Psoas muscle (tissue), 7 donors: ENCODE measurements at regions not wholly inside any gene's neighbourhood (a gene's known extent, or its start where the extent isn't known, plus 50 kb on each side); places are given as distances from the start of the nearest gene placed in this dataset.

ENCODE experiments used
- ATAC-seq, 4 donors: fragments of 200-7000 bp; cut with Tn5 transposase; one replicate each; pipeline ENCODE4 v1.9.1; 2020; ENCODE audit warnings: moderate library complexity in 3 of 4, mild to moderate bottlenecking in 2 of 4
- DNase-seq, 2 donors: peaks; one replicate each; pipeline ENCODE4 v3.0.0-alpha.2; 2020
- H3K27ac ChIP-seq: fragments of 200-600 bp; one replicate; pipeline ENCODE4 v1.8.0; 2022
- H3K27me3 ChIP-seq, 3 donors: fragments of 200-600 bp in 1 of 3; one replicate each; pipeline versions ENCODE4 v1.6.1 to v1.8.0; 2013 to 2022; ENCODE audit warnings: low read length in 2 of 3, mild to moderate bottlenecking in 2 of 3, moderate library complexity in 1 of 3; ENCODE audit not compliant: insufficient read depth in 3 of 3
- H3K36me3 ChIP-seq, 2 donors: fragments of 200-600 bp in 1 of 2; one replicate each; pipeline versions ENCODE4 v1.6.1 to v1.8.0; 2013 to 2022; ENCODE audit warnings: low read depth in 1 of 2, mild to moderate bottlenecking in 1 of 2, moderate library complexity in 1 of 2; ENCODE audit not compliant: insufficient read depth in 1 of 2
- H3K4me1 ChIP-seq: fragments of 200-600 bp; one replicate; pipeline ENCODE4 v1.8.0; 2022
- H3K4me3 ChIP-seq: fragments of 200-600 bp; one replicate; pipeline ENCODE4 v1.8.0; 2022; ENCODE audit warnings: mild to moderate bottlenecking
- H3K9me3 ChIP-seq: fragments of 200-600 bp; one replicate; pipeline ENCODE4 v1.8.0; 2022
- WGBS, 3 donors: extraction: QIAGEN DNeasy Blood & Tissue Kit; methylation state at CpG; one replicate each; pipeline versions ENCODE4 v1.1.6 to v1.1.7; 2013; 5-methylcytosine and 5-hydroxymethylcytosine counted together
- intact Hi-C, 2 donors: fragments of 100-400 bp; cut with DNase I; formaldehyde crosslinking; loops; one replicate each; pipeline versions ENCODE4 v1.11.0 to v1.14.2; 2022
- TF ChIP-seq, protein P1 (sequence below): fragments of 200-600 bp; IDR thresholded peaks from one replicate; pipeline ENCODE4 v1.8.0; 2022; ENCODE audit warnings: antibody characterized with exemption
- donor health status: healthy with polysubstance abuse.
- donor health status: DM: no; HTN: no; CAD: no; lungs with moderate emphysema.
- donor health status: Bipolar disorder and iron deficiency.
- donor health status: healthy.
- donor health status: DM: yes; HTN: yes; CAD: no.
- donor health status: DM: no; HTN: no; CAD: no.
- donor health status: DM: yes; HTN: yes; CAD: no.

- no peak overlapping the region for H3K27ac ChIP-seq
- no peak for ATAC-seq
- intact Hi-C loops: no loop called here
- TF ChIP-seq, protein P1, sequence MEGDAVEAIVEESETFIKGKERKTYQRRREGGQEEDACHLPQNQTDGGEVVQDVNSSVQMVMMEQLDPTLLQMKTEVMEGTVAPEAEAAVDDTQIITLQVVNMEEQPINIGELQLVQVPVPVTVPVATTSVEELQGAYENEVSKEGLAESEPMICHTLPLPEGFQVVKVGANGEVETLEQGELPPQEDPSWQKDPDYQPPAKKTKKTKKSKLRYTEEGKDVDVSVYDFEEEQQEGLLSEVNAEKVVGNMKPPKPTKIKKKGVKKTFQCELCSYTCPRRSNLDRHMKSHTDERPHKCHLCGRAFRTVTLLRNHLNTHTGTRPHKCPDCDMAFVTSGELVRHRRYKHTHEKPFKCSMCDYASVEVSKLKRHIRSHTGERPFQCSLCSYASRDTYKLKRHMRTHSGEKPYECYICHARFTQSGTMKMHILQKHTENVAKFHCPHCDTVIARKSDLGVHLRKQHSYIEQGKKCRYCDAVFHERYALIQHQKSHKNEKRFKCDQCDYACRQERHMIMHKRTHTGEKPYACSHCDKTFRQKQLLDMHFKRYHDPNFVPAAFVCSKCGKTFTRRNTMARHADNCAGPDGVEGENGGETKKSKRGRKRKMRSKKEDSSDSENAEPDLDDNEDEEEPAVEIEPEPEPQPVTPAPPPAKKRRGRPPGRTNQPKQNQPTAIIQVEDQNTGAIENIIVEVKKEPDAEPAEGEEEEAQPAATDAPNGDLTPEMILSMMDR: no peak
- no peaks in the 10 kb centered on the region for H3K4me1 ChIP-seq
- H3K27me3 ChIP-seq: no peaks in the 10 kb centered on the region
- DNase-seq: no peak
- no peak overlapping the region for H3K4me3 ChIP-seq
- H3K36me3 ChIP-seq: no peaks in the 10 kb centered on the region
- H3K9me3 ChIP-seq: peaks cover 13% of the 10 kb centered on the region
These were observed 393.2 kb upstream of the SPAG17 start for GRCh38 chr1:118578276-118578675.

GRCh38 chr1:118575060-118575459 lies 390.0 kb upstream of the SPAG17 start:
- no peak overlapping the region for H3K27ac ChIP-seq

DNA sequence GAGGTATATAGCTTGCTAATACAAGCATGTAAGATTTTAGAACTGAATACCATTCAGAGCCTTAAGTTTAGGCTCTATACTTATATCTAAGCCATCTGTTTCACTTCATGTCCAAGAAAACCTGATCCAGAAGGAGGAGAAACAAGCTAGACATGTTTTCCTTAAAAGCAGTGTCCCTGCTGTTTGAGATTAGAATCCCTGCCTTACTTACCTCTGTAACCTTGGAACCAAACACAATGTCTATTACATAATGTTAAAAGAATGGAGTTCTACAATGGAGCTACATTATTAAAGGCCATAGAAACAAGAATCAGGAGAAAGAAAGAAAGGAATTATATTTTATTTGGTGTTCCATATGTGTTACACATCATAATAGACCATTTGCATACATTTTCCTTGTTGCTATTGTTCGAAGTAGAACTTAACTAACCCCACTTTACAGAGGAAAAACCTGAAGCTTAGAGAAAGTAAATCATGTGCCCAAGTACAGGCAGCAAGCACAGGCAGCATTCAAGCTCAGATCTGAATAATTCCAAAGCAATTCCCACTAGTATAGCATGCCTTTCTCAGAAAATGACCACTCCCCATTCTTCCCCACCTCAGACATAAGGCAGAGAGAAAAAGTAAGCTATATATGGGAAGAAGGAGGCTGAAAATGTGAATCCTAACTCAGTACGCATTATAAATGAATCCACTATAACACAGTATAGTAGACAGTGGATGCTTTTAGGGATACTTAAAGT lies 380.1 kb upstream of the SPAG17 start:
- no peaks in the 10 kb centered on the region for H3K36me3 ChIP-seq
- no peak overlapping the region for H3K4me3 ChIP-seq
- no peak for ATAC-seq
- H3K4me1 ChIP-seq: no peaks in the 10 kb centered on the region
- H3K27ac ChIP-seq: no peak overlapping the region
- H3K9me3 ChIP-seq: no peaks in the 10 kb centered on the region
- TF ChIP-seq, protein P1: no peak
- 82 to 94% (median 90%) methylated on average over 2 of the region's 2 CpGs for WGBS, 3 donors
- intact Hi-C loops: loop anchor here in 1 of 2 donors (2.0 kb wide), 1 partner anchor 16 kb away; no protein-coding TSS in a partner anchor
- no peaks in the 10 kb centered on the region for H3K27me3 ChIP-seq
- DNase-seq: no peak

More at GRCh38 chr1:118575060-118575459, 390.0 kb upstream of the SPAG17 start:
- peaks cover 13% of the 10 kb centered on the region for H3K9me3 ChIP-seq
- WGBS, 3 donors: 90 to 96% (median 95%) methylated on average over 2 of the region's 2 CpGs
- H3K27me3 ChIP-seq: no peaks in the 10 kb centered on the region
- no peaks in the 10 kb centered on the region for H3K36me3 ChIP-seq
- TF ChIP-seq, protein P1: no peak
- H3K4me3 ChIP-seq: no peak overlapping the region
- ATAC-seq (no peak), DNase-seq (no peak)
- H3K4me1 ChIP-seq: no peaks in the 10 kb centered on the region
- intact Hi-C loops: no loop called here

DNA sequence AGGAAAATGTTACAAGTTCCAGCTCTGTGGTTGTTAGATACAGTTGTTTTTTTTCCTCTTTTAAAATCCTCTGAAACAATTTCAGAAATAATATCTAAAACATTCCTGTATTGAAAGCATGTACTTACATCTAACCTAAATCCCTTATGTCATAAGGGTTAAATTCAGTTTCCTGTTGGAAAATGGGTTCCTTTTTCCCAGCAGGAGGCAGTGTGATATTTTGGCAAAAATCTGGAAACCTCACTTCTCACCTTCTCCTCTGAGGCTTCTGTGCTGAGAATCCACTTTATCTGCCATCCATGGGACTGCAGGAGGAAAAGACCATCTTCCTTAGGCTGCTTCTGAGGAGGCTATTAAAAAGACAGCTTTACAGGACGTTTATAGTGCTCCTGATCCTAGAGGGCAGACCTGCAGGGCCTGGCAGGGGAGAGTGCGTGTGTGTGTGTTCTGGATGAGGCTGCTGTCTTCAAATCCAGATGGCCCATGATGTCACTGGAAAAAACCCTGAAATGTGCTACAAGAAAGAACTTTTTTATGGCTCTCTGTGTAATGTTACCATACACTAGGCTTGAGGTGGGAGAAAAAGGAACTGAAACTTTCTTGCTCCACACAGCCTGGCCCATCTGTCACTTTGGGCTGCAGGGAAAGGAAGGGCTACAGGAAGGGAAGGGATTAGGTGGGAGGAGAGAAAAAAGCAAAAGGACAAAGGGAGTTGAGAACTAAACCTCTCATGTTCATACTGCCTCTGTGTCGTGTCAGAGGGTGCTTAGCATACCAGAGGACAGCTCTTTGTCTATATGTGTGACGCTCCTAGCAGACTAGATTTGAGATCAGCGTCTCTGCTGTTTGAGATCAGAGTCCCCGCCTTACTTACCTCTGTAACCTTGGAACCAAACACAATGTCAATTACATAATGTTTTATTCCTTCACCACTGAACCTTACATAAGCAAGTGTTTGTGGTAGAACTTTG lies 379.2 kb upstream of the SPAG17 start:
- 60 to 71% (median 68%) methylated on average over 6 of the region's 6 CpGs for whole genome bisulfite sequencing, 3 donors
- H3K9me3 ChIP-seq: no peaks in the 10 kb centered on the region
- TF ChIP-seq, protein P1: no peak
- H3K4me3 ChIP-seq: no peak overlapping the region
- no peaks in the 10 kb centered on the region for H3K4me1 ChIP-seq
- no peaks in the 10 kb centered on the region for H3K36me3 ChIP-seq
- intact Hi-C loops: loop anchor here in 1 of 2 donors (2.0 kb wide), 1 partner anchor 17 kb away; no protein-coding TSS in a partner anchor
- ATAC-seq (no peak), DNase-seq (no peak)
- H3K27ac ChIP-seq: no peak overlapping the region
- no peaks in the 10 kb centered on the region for H3K27me3 ChIP-seq
